ENCODE measurements at regions not wholly inside any gene's neighbourhood (a gene's known extent, or its start where the extent isn't known, plus 50 kb on each side); places are given as distances from the start of the nearest gene placed in this dataset.

- Histone ChIP-seq H3K4me1 (no peaks in the 10 kb centered on the region), H3K27me3 (no peaks in the 10 kb centered on the region), H3K9me3 (no peaks in the 10 kb centered on the region), H3K27ac (no peak overlapping the region), H3K4me3 (no peak overlapping the region), H3K36me3 (no peaks in the 10 kb centered on the region)
- TF ChIP-seq POLR2A (IDR thresholded peaks at IDR 0.05), result no peak
- TF ChIP-seq, protein P1, sequence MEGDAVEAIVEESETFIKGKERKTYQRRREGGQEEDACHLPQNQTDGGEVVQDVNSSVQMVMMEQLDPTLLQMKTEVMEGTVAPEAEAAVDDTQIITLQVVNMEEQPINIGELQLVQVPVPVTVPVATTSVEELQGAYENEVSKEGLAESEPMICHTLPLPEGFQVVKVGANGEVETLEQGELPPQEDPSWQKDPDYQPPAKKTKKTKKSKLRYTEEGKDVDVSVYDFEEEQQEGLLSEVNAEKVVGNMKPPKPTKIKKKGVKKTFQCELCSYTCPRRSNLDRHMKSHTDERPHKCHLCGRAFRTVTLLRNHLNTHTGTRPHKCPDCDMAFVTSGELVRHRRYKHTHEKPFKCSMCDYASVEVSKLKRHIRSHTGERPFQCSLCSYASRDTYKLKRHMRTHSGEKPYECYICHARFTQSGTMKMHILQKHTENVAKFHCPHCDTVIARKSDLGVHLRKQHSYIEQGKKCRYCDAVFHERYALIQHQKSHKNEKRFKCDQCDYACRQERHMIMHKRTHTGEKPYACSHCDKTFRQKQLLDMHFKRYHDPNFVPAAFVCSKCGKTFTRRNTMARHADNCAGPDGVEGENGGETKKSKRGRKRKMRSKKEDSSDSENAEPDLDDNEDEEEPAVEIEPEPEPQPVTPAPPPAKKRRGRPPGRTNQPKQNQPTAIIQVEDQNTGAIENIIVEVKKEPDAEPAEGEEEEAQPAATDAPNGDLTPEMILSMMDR (IDR thresholded peaks at IDR 0.05), result no peak
- 29% methylated on average over 4 of the region's 4 CpGs for WGBS (ENCODE audit: insufficient coverage, low coverage, low lambda C conversion rate, missing lambda C conversion rate)
- intact Hi-C loops (cut with DNase I), result no loop called here
- ATAC-seq (no peak), DNase-seq (no peak)
These were observed 212.2 kb downstream of the TRIB2 start for GRCh38 chr2:12928775-12929401.

- Histone ChIP-seq H3K9me3 (no peaks in the 10 kb centered on the region), H3K4me1 (no peaks in the 10 kb centered on the region), H3K27ac (no peak overlapping the region), H3K4me3 (no peak overlapping the region), H3K27me3 (no peaks in the 10 kb centered on the region), H3K36me3 (no peaks in the 10 kb centered on the region)
- 61% methylated on average over 3 of the region's 3 CpGs for WGBS (ENCODE audit: insufficient coverage, low coverage, low lambda C conversion rate, missing lambda C conversion rate)
- TF ChIP-seq, protein P1 (IDR thresholded peaks at IDR 0.05), result no peak
- no peak for TF ChIP-seq POLR2A (IDR thresholded peaks at IDR 0.05)
- intact Hi-C loops (cut with DNase I), result no loop called here
- ATAC-seq, result no peak
- no peak for DNase-seq
These were observed 213.0 kb downstream of the TRIB2 start for GRCh38 chr2:12929758-12930157.

DNA sequence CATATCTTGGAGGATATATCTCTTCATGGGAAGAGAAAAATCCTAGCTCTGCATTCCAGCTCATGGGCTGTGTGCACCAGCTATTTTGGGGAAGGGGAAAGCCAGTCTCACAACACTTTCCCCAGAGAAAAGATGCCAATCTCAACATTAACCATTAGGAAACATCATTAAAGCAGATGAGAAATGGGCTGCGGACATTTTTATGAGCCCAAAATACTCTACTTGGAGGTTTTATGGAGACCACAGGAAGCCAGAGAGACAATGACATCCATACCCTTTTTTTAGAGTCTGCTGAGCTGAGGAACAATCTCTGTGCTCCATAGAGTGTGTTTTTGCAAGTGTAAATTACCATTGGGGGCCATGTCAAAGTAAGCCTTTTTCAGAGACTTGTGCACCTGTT, 213.7 kb downstream of the TRIB2 start:
- no peak overlapping the region for H3K4me3 ChIP-seq
- WGBS (ENCODE audit: insufficient coverage, low coverage, low lambda C conversion rate, missing lambda C conversion rate), result 50% methylated on average over 1 of the region's 1 CpG
- no peaks in the 10 kb centered on the region for H3K9me3 ChIP-seq
- no peak for DNase-seq
- no peak for ATAC-seq
- no peaks in the 10 kb centered on the region for H3K4me1 ChIP-seq
- no peak overlapping the region for H3K27ac ChIP-seq
- TF ChIP-seq POLR2A (IDR thresholded peaks at IDR 0.05), result no peak
- TF ChIP-seq, protein P1 (IDR thresholded peaks at IDR 0.05), result no peak
- H3K36me3 ChIP-seq, result no peaks in the 10 kb centered on the region
- intact Hi-C loops (cut with DNase I), result no loop called here
- no peaks in the 10 kb centered on the region for H3K27me3 ChIP-seq

DNA sequence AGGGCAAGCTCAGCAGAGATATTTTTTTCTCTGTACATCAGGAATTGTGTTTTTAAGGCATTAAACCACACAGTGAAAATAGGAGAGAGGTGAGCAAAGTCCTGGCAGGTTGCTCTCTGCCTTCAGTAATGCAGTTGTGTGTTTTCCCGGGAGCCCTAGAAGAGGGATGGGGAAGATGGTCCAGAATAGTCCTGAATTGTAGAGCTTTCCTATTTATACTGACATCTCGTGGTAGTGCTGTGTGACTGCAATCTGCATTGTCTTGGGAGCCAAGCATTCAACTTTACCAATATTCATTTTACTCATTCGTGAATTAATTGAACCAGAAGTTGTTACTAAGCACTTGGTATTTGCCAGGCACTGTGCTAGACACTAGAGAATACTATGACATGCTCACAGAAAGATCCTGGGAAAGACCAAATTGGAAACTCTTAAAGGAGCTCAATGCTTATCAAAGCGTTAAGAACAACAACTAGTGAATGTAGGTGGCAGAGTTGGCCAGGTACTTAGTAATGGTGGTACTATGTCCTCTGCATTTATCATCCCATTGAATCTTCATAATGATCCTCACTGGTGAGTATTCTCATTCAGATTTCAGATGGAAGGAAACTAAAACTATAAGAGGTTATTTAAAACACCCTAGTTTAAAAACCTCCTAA, 214.6 kb downstream of the TRIB2 start:
- Histone ChIP-seq H3K4me3 (no peak overlapping the region), H3K36me3 (no peaks in the 10 kb centered on the region), H3K27me3 (no peaks in the 10 kb centered on the region), H3K27ac (no peak overlapping the region), H3K4me1 (no peaks in the 10 kb centered on the region), H3K9me3 (no peaks in the 10 kb centered on the region)
- no peak for DNase-seq
- WGBS (ENCODE audit: insufficient coverage, low coverage, low lambda C conversion rate, missing lambda C conversion rate), result 18% methylated on average over 4 of the region's 4 CpGs
- peak; percentile 89 to 96 (median 92) for ATAC-seq
- intact Hi-C loops (cut with DNase I), result no loop called here
- TF ChIP-seq POLR2A (IDR thresholded peaks at IDR 0.05), result no peak
- TF ChIP-seq, protein P1 (IDR thresholded peaks at IDR 0.05), result peak; percentile 82 to 89 (median 88)

Data from right lobe of liver (tissue), 6 donors.